Transverse colon (tissue), 4 donors: ENCODE measurements at regions not wholly inside any gene's neighbourhood (a gene's known extent, or its start where the extent isn't known, plus 50 kb on each side); places are given as distances from the start of the nearest gene placed in this dataset.

Source experiments
- DNase-seq: peaks from one replicate; pipeline ENCODE4 v3.0.0-alpha.2; 2019
- H3K27ac ChIP-seq, 4 donors: fragments of 200-600 bp; sonication (generic); 2 replicates each; pipeline ENCODE4 v1.5.1; 2016 to 2018; ENCODE audit warnings: inconsistent platforms in 4 of 4
- H3K27me3 ChIP-seq: fragments of 200-600 bp; sonication (generic); 2 replicates; pipeline ENCODE4 v1.5.1; 2017; ENCODE audit warnings: inconsistent platforms
- H3K36me3 ChIP-seq, 4 donors: fragments of 200-600 bp; sonication (generic); 2 replicates each; pipeline ENCODE4 v1.5.1; 2017 to 2019; ENCODE audit warnings: inconsistent platforms in 4 of 4
- H3K4me1 ChIP-seq, 4 donors: fragments of 200-600 bp; sonication (generic); 2 replicates each; pipeline ENCODE4 v1.5.1; 2017 to 2020; ENCODE audit warnings: inconsistent platforms in 4 of 4
- H3K4me3 ChIP-seq, 4 donors: fragments of 200-600 bp; sonication (generic); 1 replicate in 1 of 4; 2 replicates in 3 of 4; pipeline versions ENCODE4 v1.5.1 to v1.6.1; 2017 to 2019; ENCODE audit warnings: inconsistent platforms in 4 of 4
- H3K9me3 ChIP-seq, 2 donors: fragments of 200-600 bp; sonication (generic); 2 replicates each; pipeline ENCODE4 v1.5.1; 2017 to 2019; ENCODE audit warnings: inconsistent platforms in 2 of 2
- CTCF ChIP-seq, 5 experiments: fragments of 200-600 bp in 3 of 5; fragments of 450-650 bp in 2 of 5; sonication (generic) in 3 of 5; IDR thresholded peaks; 1 replicate in 2 of 5; 2 replicates in 3 of 5; pipeline ENCODE4 v1.5.1; 2016 to 2017; ENCODE audit warnings: antibody characterized with exemption in 5 of 5, inconsistent platforms in 3 of 5, mild to moderate bottlenecking in 2 of 5, moderate library complexity in 1 of 5
- EP300 ChIP-seq: sonication (generic); formaldehyde crosslinking; IDR thresholded peaks from one replicate; pipeline ENCODE4 v1.6.1; 2017; ENCODE audit warnings: antibody characterized with exemption, low read depth
- POLR2A ChIP-seq: fragments of 450-650 bp; IDR thresholded peaks from one replicate; pipeline ENCODE4 v1.6.1; 2016; ENCODE audit warnings: antibody characterized with exemption, mild to moderate bottlenecking, moderate library complexity
- POLR2AphosphoS5 ChIP-seq, 3 donors: sonication (generic); formaldehyde crosslinking; IDR thresholded peaks; one replicate each; pipeline ENCODE4 v1.6.1; 2016; ENCODE audit warnings: antibody characterized with exemption in 3 of 3
- WGBS, 2 donors: methylation state at CpG; one replicate each; pipeline ENCODE4 v1.1.5; 2018; ENCODE audit warnings: low coverage in 1 of 2; 5-methylcytosine and 5-hydroxymethylcytosine counted together
- in situ Hi-C, 4 donors: fragments of 200-750 bp; cut with MboI; loops; one replicate each; pipeline versions ENCODE4 v1.15.0 to v1.15.1; 2017; ENCODE audit warnings: low sequenced_read_pairs in 3 of 4, low pct_ligation_motif_present in 1 of 4, low pct_unique_long_range_greater_than_20kb in 1 of 4
- intact Hi-C: fragments of 100-400 bp; cut with DNase I; formaldehyde crosslinking; loops from one replicate; pipeline ENCODE4 v1.15.1; 2023; ENCODE audit warnings: low total_unique reads

GRCh38 chr16:35750701-35751104 is 2291.3 kb downstream of the TP53TG3F start:
- Histone ChIP-seq H3K36me3 (no peaks in the 10 kb centered on the region), H3K4me1 (no peaks in the 10 kb centered on the region), H3K27me3 (no peaks in the 10 kb centered on the region), H3K9me3 (peaks cover 9 to 15% of the 10 kb centered on the region in 2 donors), H3K4me3 (no peak overlapping the region), H3K27ac (no peak overlapping the region)
- TF ChIP-seq CTCF (IDR thresholded peaks at IDR 0.05) (no peak), POLR2AphosphoS5 (IDR thresholded peaks at IDR 0.05) (no peak), POLR2A (no peak), EP300 (no peak)
- WGBS, 2 donors = 90% methylated on average over 13 of the region's 13 CpGs; no CpG with 5 or more reads in 1 of the 2 donors
- DNase-seq = no peak
- in situ Hi-C loops (no loop called here), intact Hi-C loops (no loop called here)

- H3K9me3 ChIP-seq = peaks cover 9 to 15% of the 10 kb centered on the region in 2 donors
- in situ Hi-C loops (no loop called here), intact Hi-C loops (no loop called here)
- no peak overlapping the region for H3K27ac ChIP-seq
- no peak for TF ChIP-seq POLR2AphosphoS5 (IDR thresholded peaks at IDR 0.05)
- no peak for TF ChIP-seq POLR2A
- no peak for TF ChIP-seq EP300
- TF ChIP-seq CTCF (IDR thresholded peaks at IDR 0.05) = no peak
- H3K4me1 ChIP-seq = no peaks in the 10 kb centered on the region
- H3K36me3 ChIP-seq = no peaks in the 10 kb centered on the region
- 88 to 96% methylated on average over 9 to 24 of the region's 24 CpGs for WGBS, 2 donors
- no peak overlapping the region for H3K4me3 ChIP-seq
- no peaks in the 10 kb centered on the region for H3K27me3 ChIP-seq
- DNase-seq = no peak
Observed at GRCh38 chr16:35751191-35751941, 2292.0 kb downstream of the TP53TG3F start.

- peaks cover 9 to 15% of the 10 kb centered on the region in 2 donors for H3K9me3 ChIP-seq
- intact Hi-C loops (no loop called here), in situ Hi-C loops (no loop called here)
- H3K27me3 ChIP-seq = no peaks in the 10 kb centered on the region
- H3K36me3 ChIP-seq = no peaks in the 10 kb centered on the region
- DNase-seq = no peak
- TF ChIP-seq POLR2AphosphoS5 (IDR thresholded peaks at IDR 0.05) (no peak), EP300 (no peak), POLR2A (no peak), CTCF (IDR thresholded peaks at IDR 0.05) (no peak)
- WGBS, 2 donors = 82 to 85% methylated on average over 7 to 18 of the region's 18 CpGs
- H3K4me1 ChIP-seq = no peaks in the 10 kb centered on the region
- H3K4me3 ChIP-seq = no peak overlapping the region
- no peak overlapping the region for H3K27ac ChIP-seq
Observed at GRCh38 chr16:35752012-35752772, 2292.8 kb downstream of the TP53TG3F start.

- Histone ChIP-seq H3K27ac (no peak overlapping the region), H3K36me3 (no peaks in the 10 kb centered on the region), H3K27me3 (no peaks in the 10 kb centered on the region), H3K9me3 (peaks cover 9 to 15% of the 10 kb centered on the region in 2 donors), H3K4me3 (no peak overlapping the region), H3K4me1 (no peaks in the 10 kb centered on the region)
- WGBS, 2 donors = 87 to 100% methylated on average over 3 to 22 of the region's 22 CpGs
- TF ChIP-seq CTCF (IDR thresholded peaks at IDR 0.05) (no peak), POLR2AphosphoS5 (IDR thresholded peaks at IDR 0.05) (no peak), EP300 (no peak), POLR2A (no peak)
- in situ Hi-C loops (no loop called here), intact Hi-C loops (no loop called here)
- no peak for DNase-seq
Observed at GRCh38 chr16:35752773-35753558, 2293.6 kb downstream of the TP53TG3F start.
